ENCODE measurements at regions not wholly inside any gene's neighbourhood (a gene's known extent, or its start where the extent isn't known, plus 50 kb on each side); places are given as distances from the start of the nearest gene placed in this dataset.

GRCh38 chr12:43294916-43295315 is 257.1 kb downstream of the ADAMTS20 start:
- Histone ChIP-seq H3K27ac (no peak overlapping the region), H3K4me3 (no peak overlapping the region)
- no peak for DNase-seq (ENCODE audit: low spot score)
- no peak for TF ChIP-seq CTCF (IDR thresholded peaks at IDR 0.05)

GRCh38 chr12:43294147-43294546 is 257.9 kb downstream of the ADAMTS20 start:
- no peak for DNase-seq (ENCODE audit: low spot score)
- no peak for TF ChIP-seq CTCF (IDR thresholded peaks at IDR 0.05)
- no peak overlapping the region for H3K27ac ChIP-seq
- no peak overlapping the region for H3K4me3 ChIP-seq

GRCh38 chr12:43293396-43293795 is 258.6 kb downstream of the ADAMTS20 start:
- no peak overlapping the region for H3K4me3 ChIP-seq
- no peak for DNase-seq (ENCODE audit: low spot score)
- no peak overlapping the region for H3K27ac ChIP-seq
- no peak for TF ChIP-seq CTCF (IDR thresholded peaks at IDR 0.05)

GRCh38 chr12:43292699-43293098 is 259.3 kb downstream of the ADAMTS20 start:
- Histone ChIP-seq H3K27ac (no peak overlapping the region), H3K4me3 (no peak overlapping the region)
- no peak for DNase-seq (ENCODE audit: low spot score)
- no peak for TF ChIP-seq CTCF (IDR thresholded peaks at IDR 0.05)

- TF ChIP-seq CTCF (IDR thresholded peaks at IDR 0.05), result no peak
- Histone ChIP-seq H3K27ac (no peak overlapping the region), H3K4me3 (no peak overlapping the region)
- DNase-seq (ENCODE audit: low spot score), result no peak
Measured at GRCh38 chr12:43291516-43291915, 260.5 kb downstream of the ADAMTS20 start.

- Histone ChIP-seq H3K27ac (no peak overlapping the region), H3K4me3 (no peak overlapping the region)
- no peak for TF ChIP-seq CTCF (IDR thresholded peaks at IDR 0.05)
Measured at GRCh38 chr12:43290836-43291235, 261.2 kb downstream of the ADAMTS20 start.

GRCh38 chr12:43289426-43289801 is 262.6 kb downstream of the ADAMTS20 start:
- no peak for TF ChIP-seq CTCF (IDR thresholded peaks at IDR 0.05)
- no peak for DNase-seq (ENCODE audit: low spot score)
- H3K27ac ChIP-seq, result no peak overlapping the region
- H3K4me3 ChIP-seq, result no peak overlapping the region

More at GRCh38 chr12:43290836-43291235, 261.2 kb downstream of the ADAMTS20 start:
- DNase-seq (ENCODE audit: low spot score), result no peak

Measured in coronary artery (tissue), 2 donors.